HG02798 (cell line): ENCODE measurements at regions not wholly inside any gene's neighbourhood (a gene's known extent, or its start where the extent isn't known, plus 50 kb on each side); places are given as distances from the start of the nearest gene placed in this dataset.
"Not testable (repeated sequence)": the region's sequence is repeated elsewhere in the genome, so short reads cannot be mapped to it uniquely, and the experiment has no call there.

Experiments used
- ATAC-seq: cut with Tn5 transposase; IDR thresholded peaks from one replicate; pipeline ENCODE4 v1.9.1; 2021; ENCODE audit warnings: mild to moderate bottlenecking; ENCODE audit not compliant: unreplicated experiment, poor library complexity

GRCh38 chr7:50251765-50252164 is 52.8 kb upstream of the IKZF1 start:
- no peak for ATAC-seq

DNA sequence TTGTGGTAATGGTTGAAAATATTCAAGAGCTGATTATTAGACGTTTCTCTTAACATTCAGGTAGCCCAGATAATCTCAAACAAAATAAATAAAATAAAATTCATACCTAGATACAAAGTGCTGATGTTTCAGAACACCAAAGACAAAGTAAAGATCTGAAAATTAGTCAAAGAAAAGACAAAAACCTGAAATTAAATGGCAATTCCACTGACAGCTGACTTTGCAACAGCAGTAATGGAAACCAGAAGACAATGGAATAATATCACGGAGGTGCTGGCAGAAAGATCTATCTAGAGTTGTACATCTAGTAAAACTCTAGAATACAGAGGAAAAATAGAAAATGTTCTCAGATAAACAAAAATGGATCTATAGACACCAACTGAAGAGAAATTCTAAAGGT is 58.0 kb upstream of the IKZF1 start:
- ATAC-seq, result no peak

- ATAC-seq, result not testable (repeated sequence)
Observed at GRCh38 chr7:50242111-50242510, 62.4 kb upstream of the IKZF1 start.

DNA sequence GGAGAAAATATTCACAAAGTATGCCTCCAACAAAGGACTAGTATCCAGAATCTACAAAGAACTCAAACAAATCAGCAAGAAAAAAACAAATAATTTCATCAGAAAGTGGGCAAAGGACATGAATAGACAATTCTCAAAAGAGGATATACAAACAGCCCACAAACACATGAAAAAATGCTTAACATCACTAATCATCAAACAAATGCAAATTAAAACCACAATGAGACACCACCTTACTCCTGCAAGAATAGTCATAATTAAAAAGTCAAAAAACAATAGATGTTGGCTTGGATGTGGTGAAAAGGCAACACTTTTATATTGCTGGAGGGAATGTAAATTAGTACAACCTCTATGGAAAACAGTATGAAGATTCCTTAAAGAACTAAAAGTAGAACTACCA is 63.8 kb upstream of the IKZF1 start:
- not testable (repeated sequence) for ATAC-seq

DNA sequence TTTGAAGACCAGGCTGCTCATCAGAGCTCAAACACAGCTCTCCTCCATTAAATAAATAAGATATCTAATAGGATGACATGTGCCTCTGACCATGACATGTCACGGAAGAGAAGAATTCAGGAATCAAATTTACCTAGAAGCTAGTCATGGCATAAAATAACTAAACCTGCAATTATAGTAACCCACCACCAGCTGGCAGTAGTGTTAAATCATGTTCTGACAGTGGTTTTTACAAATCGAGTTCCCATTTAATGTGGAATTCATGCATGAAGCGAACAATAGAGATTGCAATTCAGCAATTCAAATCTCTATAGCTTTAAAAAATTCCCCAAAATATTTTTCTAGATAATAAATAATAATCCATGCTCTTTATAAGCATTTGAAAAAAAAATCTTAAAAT is 74.6 kb upstream of the IKZF1 start:
- no peak for ATAC-seq

DNA sequence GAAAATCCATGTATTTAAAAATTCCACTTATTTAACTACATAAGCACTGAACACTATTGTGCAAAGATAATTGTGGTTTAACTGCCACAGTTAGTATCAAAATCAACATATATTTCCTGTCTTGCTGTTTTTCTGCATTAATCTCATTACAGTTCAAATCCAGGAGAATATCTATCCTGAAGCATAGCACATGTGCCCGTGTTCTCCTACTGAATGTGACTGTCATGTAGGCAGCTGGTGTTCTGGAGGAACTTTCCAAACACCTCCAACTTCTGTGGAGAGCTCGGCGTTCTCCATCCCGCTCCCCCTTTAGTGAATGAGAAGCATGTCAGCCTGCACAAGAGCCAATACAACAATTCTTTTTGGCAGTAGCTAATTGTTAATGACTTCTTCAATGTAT is 76.4 kb upstream of the IKZF1 start:
- no peak for ATAC-seq

DNA sequence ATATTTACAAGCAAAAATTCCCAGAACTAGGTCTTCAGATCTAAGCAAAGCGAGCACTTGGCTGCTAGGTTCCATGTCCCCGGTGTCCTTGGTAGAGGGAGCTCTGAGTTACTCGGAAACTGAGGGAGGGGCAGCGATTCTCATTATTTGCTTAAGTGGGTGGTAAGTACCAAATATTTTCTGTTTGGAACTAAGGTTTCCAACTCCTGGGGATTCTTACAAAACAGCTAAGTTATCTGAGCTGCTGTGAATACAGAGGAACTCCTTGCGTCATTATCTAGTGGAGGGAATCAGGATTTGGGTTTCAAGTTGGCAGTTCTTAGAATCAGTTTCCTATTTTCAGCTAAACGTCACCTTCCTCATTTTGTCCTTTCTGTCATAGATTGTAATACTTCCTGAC is 76.8 kb upstream of the IKZF1 start:
- no peak for ATAC-seq

DNA sequence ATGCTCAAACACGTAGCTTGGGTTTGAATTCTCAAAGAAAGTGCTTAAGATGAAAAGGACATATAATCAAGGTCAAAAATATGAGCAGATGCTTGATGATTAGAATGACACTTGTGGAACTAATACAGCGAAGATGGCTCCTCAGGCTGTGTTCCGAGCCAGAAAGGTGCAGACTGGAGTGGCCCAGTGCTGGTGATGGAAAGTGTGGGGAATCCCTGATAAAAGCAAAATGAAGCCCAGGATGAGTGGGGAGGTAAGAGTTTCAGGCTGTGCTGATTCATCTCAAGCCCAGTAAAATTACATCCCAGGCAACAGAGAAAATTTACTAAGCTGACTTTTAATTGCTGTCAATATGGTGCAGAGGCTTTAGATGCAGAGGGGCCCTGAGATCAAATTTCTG is 77.8 kb upstream of the IKZF1 start:
- peak; percentile 53 for ATAC-seq

DNA sequence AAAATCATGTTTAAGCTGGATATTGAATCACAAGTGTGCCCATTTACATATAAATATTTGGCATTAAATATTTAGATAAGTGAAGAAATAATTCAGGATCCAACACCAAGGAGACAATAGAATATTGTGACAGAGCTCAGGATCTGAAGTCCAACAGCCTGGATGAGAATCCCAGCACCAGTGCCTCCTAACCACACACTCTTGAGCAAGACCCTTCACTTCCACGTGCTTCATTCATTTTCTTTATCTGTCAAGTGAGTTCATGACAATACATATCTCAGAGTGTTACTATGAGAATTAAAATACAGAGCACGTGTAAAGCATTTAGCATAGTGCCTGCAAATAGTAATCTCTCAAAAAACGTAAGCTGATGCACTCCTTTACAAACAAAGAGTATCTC is 78.4 kb upstream of the IKZF1 start:
- ATAC-seq, result no peak

GRCh38 chr7:50221433-50221832 is 83.1 kb upstream of the IKZF1 start:
- ATAC-seq, result no peak

DNA sequence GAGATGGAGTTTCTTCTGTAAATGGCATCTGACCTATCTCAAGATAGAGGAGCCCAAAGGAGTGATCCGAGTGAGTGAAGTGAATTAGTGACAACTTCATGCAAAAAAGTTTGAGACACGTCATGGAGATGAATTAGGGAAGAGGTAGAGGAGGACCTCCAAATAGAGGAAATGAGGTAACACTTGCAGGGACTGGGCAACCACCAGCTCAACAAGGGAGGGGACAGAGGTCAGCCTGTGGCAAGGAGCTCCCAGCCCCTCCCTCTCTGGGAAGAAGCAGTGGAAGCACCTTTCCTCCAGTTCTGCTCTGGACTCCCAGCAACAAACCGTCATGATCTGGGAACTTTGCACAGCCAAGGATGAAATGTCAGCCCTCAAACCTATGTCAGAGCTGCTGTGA is 83.5 kb upstream of the IKZF1 start:
- no peak for ATAC-seq

- ATAC-seq, result no peak
Observed at GRCh38 chr7:50220273-50220672, 84.2 kb upstream of the IKZF1 start.

- no peak for ATAC-seq
Observed at GRCh38 chr7:50217821-50218281, 86.7 kb upstream of the IKZF1 start.

- no peak for ATAC-seq
Observed at GRCh38 chr7:50217401-50217800, 87.1 kb upstream of the IKZF1 start.

GRCh38 chr7:50216626-50217025 is 87.9 kb upstream of the IKZF1 start:
- no peak for ATAC-seq

DNA sequence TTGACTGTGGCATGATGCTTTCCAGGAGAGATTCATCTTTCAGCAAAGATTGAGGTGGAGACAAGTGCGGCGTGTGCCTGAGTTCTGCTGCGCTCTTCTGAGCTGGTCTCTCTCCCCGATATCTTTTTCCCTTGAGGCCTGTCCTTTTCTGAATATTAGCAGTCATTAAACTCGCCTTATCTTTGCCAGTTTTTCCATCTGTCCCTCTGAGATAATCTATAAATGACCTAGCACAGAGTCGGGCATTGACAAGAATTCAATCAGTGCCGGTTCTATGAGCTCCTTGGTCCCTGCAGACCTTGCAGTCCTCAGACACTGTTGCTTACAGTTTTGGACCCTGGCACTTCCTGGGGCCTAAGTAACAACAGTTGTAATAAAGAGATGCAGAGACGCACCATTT is 89.7 kb upstream of the IKZF1 start:
- no peak for ATAC-seq

DNA sequence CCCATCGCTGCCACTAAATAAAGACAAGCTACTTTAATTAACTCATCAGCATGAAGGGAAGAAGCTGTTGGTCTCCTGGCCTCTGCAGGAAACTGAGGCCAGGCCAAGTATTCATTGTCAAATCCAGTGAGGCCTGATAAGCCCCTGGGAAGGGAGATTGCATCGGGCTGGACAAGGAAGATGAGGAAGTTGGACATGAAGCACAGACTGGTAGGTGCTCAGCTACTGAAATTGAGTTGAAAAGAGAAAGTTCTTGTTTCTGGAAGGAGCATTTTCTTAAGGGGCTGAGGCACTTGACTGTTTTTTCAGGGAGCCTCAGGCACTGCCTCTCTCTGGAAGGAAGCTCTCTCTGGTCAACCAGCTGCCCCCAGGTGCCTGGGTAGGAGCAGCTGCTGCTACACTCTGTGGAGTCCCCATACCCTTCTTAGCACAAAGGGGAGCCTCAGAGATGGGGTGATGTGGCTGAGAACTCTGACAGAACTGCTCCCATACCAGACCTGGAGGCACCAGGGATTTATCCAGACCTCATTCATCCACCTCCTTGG is 90.3 kb upstream of the IKZF1 start:
- no peak for ATAC-seq

DNA sequence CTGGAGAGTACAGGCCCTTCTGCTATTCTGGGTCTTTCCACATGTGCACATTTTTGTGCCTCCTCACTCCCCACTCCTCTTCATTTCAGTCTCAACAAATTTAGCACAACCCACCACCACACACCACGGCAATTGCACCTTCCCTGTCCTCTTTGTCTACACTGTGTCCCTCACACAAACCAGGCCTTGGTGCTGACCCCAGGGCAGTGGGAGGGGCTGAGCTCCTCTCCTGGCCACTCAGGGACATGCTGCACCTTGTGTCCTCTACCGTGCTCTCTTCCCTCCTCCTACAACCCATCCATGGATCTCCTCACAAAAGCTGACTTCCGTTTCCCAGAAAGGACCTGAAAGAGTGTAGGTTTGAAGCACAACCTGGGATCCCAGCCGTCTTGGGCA is 90.9 kb upstream of the IKZF1 start:
- ATAC-seq, result no peak

DNA sequence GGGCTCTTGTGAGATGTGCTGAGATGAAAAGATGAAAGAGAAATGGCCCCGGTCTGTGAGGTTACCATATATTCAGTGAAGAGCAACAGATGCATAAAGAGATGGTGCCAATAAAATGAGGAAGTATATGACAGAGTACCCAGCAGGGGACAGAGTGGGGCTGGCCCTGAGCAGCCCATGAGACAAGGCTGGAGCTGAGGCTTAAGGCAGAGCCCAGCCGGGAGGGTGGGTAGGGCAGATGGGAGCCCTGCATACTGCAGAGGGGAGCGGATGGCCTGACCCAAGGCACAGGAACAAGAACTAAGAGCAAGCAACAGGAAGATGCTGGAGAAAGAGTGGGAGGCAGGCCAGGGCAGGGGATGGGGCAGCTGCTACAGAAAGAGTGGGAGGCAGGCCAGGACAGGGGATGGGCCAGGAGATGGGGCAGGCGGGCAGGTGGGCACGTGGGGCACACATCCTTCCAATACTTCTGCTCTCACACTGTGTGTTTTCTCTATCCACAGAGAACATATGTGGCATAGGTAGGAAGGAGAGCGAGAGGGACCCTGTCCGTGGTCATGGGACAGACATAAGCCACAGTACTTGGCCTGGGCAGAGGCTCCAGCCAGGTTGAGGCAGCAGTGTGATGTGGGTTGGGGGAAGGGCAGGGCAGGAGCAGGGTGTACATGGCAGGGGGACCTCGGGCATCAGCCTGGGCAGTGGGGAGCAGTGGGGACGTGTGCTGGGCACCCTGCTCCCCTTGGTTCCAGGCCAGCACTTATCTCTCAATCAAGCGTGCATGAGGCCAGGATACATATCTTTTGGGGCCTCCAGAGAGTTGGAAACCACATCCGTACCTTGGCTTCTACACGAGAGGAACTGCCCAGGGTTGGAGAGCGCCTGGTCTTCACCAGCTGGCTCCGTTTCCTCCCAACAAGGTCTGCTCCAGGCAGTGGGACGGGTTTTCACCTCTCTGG is 91.6 kb upstream of the IKZF1 start:
- ATAC-seq, result peak; percentile 47

DNA sequence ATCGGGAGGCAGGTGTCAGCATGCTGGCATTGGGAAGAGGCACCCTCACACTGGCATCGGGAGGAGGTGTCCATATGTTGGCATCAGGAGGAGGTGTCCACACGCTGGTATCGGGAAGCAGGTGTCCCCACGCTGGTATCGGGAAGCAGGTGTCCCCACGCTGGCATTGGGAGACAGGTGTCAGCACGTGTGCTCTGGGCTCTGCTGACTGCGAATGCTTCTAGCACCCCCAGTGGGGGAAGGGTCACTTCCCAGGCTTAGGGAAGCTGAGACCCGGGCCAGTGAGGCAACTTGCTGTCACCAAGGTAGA is 92.5 kb upstream of the IKZF1 start:
- no peak for ATAC-seq

DNA sequence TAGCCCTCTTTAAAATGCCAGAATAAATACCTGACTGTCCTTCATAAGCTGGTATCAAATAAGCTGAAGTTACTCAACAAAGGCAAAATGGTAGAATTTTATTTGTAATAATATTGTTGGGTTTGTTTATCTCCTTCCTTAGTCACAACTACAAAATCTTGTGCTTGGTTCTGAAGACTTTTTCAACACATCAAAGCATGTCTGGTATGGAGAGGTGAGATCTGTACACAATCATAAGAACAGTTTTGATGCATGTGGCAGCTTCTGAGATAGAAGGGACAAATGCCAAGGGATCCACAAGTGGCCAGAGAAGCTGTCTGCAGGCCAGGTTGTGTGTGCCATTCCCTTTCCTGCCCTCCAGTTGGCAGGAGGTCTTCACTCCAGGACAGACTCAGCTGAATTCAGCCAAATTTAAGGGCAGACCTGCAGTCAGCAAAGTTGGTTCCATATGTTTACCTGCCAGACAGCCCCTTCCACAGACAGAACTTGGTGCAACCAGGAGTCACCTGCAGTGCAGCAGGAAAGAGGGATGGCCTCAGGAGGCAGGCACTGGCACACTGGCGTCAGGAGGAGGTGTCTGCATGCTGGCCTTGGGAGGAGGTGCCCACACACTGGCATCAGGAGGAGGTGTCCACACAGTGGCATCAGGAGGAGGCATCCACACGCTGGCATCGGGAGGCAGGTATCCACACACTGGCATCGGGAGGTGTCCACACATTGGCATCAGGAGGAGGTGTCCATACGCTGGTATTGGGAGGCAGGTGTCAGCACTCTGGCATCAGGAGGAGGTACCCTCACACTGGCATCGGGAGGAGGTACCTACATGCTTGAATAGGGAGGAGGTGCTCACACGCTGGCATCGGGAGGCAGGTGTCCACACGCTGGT is 93.1 kb upstream of the IKZF1 start:
- no peak for ATAC-seq
